ENCODE measurements at regions not wholly inside any gene's neighbourhood (a gene's known extent, or its start where the extent isn't known, plus 50 kb on each side); places are given as distances from the start of the nearest gene placed in this dataset.
"Not testable (repeated sequence)": the region's sequence is repeated elsewhere in the genome, so short reads cannot be mapped to it uniquely, and the experiment has no call there.

GRCh38 chr22:46026899-46027210 is 49.9 kb upstream of the WNT7B start:
- DNase-seq (ENCODE audit: extremely low read depth in 1 of 2, low read depth in 1 of 2), result no peak

GRCh38 chr22:46027211-46028105 is 50.5 kb upstream of the WNT7B start:
- no peak for DNase-seq (ENCODE audit: extremely low read depth in 1 of 2, low read depth in 1 of 2)

GRCh38 chr22:46028106-46028991 is 51.4 kb upstream of the WNT7B start:
- DNase-seq (ENCODE audit: extremely low read depth in 1 of 2, low read depth in 1 of 2), result no peak

GRCh38 chr22:46029036-46029435 is 52.1 kb upstream of the WNT7B start:
- DNase-seq (ENCODE audit: extremely low read depth in 1 of 2, low read depth in 1 of 2), result no peak

- DNase-seq (ENCODE audit: extremely low read depth in 1 of 2, low read depth in 1 of 2), result no peak
Observed at GRCh38 chr22:46029574-46030200, 52.7 kb upstream of the WNT7B start.

- DNase-seq (ENCODE audit: extremely low read depth in 1 of 2, low read depth in 1 of 2), result no peak
Observed at GRCh38 chr22:46030231-46030880, 53.4 kb upstream of the WNT7B start.

- DNase-seq (ENCODE audit: extremely low read depth in 1 of 2, low read depth in 1 of 2), result no peak
Observed at GRCh38 chr22:46031066-46031465, 54.1 kb upstream of the WNT7B start.

- no peak for DNase-seq (ENCODE audit: extremely low read depth in 1 of 2, low read depth in 1 of 2)
Observed at GRCh38 chr22:46031557-46031956, 54.6 kb upstream of the WNT7B start.

- no peak for DNase-seq (ENCODE audit: extremely low read depth in 1 of 2, low read depth in 1 of 2)
Observed at GRCh38 chr22:46031965-46032851, 55.2 kb upstream of the WNT7B start.

- DNase-seq (ENCODE audit: extremely low read depth in 1 of 2, low read depth in 1 of 2), result no peak
Observed at GRCh38 chr22:46033256-46034200, 56.6 kb upstream of the WNT7B start.

GRCh38 chr22:46034480-46034879 is 57.5 kb upstream of the WNT7B start:
- DNase-seq (ENCODE audit: extremely low read depth in 1 of 2, low read depth in 1 of 2), result not testable (repeated sequence)

GRCh38 chr22:46035380-46035741 is 58.4 kb upstream of the WNT7B start:
- no peak for DNase-seq (ENCODE audit: extremely low read depth in 1 of 2, low read depth in 1 of 2)

- peak; percentile 98 to 100 for DNase-seq (ENCODE audit: extremely low read depth in 1 of 2, low read depth in 1 of 2)
Observed at GRCh38 chr22:46035742-46036557, 59.0 kb upstream of the WNT7B start.

- no peak for DNase-seq (ENCODE audit: extremely low read depth in 1 of 2, low read depth in 1 of 2)
Observed at GRCh38 chr22:46036558-46037408, 59.8 kb upstream of the WNT7B start.

GRCh38 chr22:46038174-46038487 is 61.2 kb upstream of the WNT7B start:
- no peak for DNase-seq (ENCODE audit: extremely low read depth in 1 of 2, low read depth in 1 of 2)

GRCh38 chr22:46038516-46039430 is 61.8 kb upstream of the WNT7B start:
- no peak for DNase-seq (ENCODE audit: extremely low read depth in 1 of 2, low read depth in 1 of 2)
